ENCODE measurements at regions not wholly inside any gene's neighbourhood (a gene's known extent, or its start where the extent isn't known, plus 50 kb on each side); places are given as distances from the start of the nearest gene placed in this dataset.

GRCh38 chrX:10828036-10828435 lies 207.7 kb upstream of the MID1 start:
- TF ChIP-seq, protein P1, sequence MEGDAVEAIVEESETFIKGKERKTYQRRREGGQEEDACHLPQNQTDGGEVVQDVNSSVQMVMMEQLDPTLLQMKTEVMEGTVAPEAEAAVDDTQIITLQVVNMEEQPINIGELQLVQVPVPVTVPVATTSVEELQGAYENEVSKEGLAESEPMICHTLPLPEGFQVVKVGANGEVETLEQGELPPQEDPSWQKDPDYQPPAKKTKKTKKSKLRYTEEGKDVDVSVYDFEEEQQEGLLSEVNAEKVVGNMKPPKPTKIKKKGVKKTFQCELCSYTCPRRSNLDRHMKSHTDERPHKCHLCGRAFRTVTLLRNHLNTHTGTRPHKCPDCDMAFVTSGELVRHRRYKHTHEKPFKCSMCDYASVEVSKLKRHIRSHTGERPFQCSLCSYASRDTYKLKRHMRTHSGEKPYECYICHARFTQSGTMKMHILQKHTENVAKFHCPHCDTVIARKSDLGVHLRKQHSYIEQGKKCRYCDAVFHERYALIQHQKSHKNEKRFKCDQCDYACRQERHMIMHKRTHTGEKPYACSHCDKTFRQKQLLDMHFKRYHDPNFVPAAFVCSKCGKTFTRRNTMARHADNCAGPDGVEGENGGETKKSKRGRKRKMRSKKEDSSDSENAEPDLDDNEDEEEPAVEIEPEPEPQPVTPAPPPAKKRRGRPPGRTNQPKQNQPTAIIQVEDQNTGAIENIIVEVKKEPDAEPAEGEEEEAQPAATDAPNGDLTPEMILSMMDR (IDR thresholded peaks at IDR 0.05; ENCODE audit: insufficient read depth, low read depth, low read length): no peak
- no peak for TF ChIP-seq EZH2 (IDR thresholded peaks at IDR 0.05; ENCODE audit: insufficient read depth, low read length)

Data from astrocyte (in vitro differentiated cells and primary cell).